Parathyroid adenoma (tissue), 2 donors: ENCODE measurements at regions not wholly inside any gene's neighbourhood (a gene's known extent, or its start where the extent isn't known, plus 50 kb on each side); places are given as distances from the start of the nearest gene placed in this dataset.
"Not testable (repeated sequence)": the region's sequence is repeated elsewhere in the genome, so short reads cannot be mapped to it uniquely, and the experiment has no call there.

Experiments used
- H2AFZ ChIP-seq: fragments of 300-600 bp; sonication (generic); one replicate; pipeline ENCODE4 v1.7.0; 2017; ENCODE audit warnings: antibody characterized with exemption, mild to moderate bottlenecking
- H3K27ac ChIP-seq: fragments of 300-600 bp; sonication (generic); one replicate; pipeline ENCODE4 v1.7.0; 2017
- H3K27me3 ChIP-seq: fragments of 300-600 bp; sonication (generic); one replicate; pipeline ENCODE4 v1.7.0; 2017; ENCODE audit warnings: low read length; ENCODE audit not compliant: control insufficient read depth, insufficient read depth
- H3K36me3 ChIP-seq: fragments of 300-600 bp; sonication (generic); one replicate; pipeline ENCODE4 v1.7.0; 2017; ENCODE audit warnings: low read length; ENCODE audit not compliant: control insufficient read depth, insufficient read depth
- H3K4me1 ChIP-seq: fragments of 300-600 bp; sonication (generic); one replicate; pipeline ENCODE4 v1.7.0; 2017; ENCODE audit warnings: control low read depth
- H3K4me2 ChIP-seq: fragments of 300-600 bp; sonication (generic); one replicate; pipeline ENCODE4 v1.7.0; 2017; ENCODE audit warnings: low read length
- H3K4me3 ChIP-seq: fragments of 300-600 bp; sonication (generic); one replicate; pipeline ENCODE4 v1.7.0; 2017; ENCODE audit warnings: low read depth, low read length
- H3K79me2 ChIP-seq: fragments of 300-600 bp; sonication (generic); one replicate; pipeline ENCODE4 v1.7.0; 2017; ENCODE audit warnings: control low read depth
- H3K9ac ChIP-seq: fragments of 300-600 bp; sonication (generic); one replicate; pipeline ENCODE4 v1.7.0; 2017; ENCODE audit warnings: mild to moderate bottlenecking
- H3K9me3 ChIP-seq: fragments of 300-600 bp; sonication (generic); one replicate; pipeline ENCODE4 v1.7.0; 2017; ENCODE audit warnings: low read length; ENCODE audit not compliant: control insufficient read depth
- TF ChIP-seq, protein P1 (sequence below): fragments of 300-600 bp; sonication (generic); IDR thresholded peaks from one replicate; pipeline ENCODE4 v1.7.0; 2017; ENCODE audit warnings: antibody characterized with exemption, mild to moderate bottlenecking
- donor health status: primary hyperparathyroidism.

DNA sequence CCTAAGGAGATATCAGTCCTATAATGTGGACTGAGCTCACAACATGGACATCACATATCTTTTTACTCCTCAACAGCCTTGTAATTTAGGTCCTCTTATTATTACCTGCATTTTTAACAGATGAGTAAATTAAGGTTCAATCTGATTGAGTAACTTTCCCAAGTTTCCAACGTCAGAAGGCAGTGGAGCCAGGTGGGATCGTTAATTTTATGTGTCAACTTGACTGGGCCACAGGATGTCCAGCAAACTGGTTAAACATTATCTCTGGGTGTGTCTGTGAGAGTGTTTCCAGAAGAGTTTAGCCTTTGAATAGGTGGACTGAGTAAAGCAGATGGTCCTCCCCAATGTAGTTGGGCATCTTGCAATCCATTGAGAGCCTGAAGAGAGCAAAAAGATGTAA is 59.0 kb upstream of the SLIT2 start:
- Histone ChIP-seq H3K9ac (no peak overlapping the region), H3K4me2 (no peak overlapping the region), H3K4me3 (no peak overlapping the region), H3K36me3 (no peaks in the 10 kb centered on the region), H3K4me1 (no peaks in the 10 kb centered on the region), H3K79me2 (no peaks in the 10 kb centered on the region), H3K27me3 (no peaks in the 10 kb centered on the region), H3K27ac (no peak overlapping the region), H3K9me3 (no peaks in the 10 kb centered on the region), H2AFZ (no peak overlapping the region)
- TF ChIP-seq, protein P1, sequence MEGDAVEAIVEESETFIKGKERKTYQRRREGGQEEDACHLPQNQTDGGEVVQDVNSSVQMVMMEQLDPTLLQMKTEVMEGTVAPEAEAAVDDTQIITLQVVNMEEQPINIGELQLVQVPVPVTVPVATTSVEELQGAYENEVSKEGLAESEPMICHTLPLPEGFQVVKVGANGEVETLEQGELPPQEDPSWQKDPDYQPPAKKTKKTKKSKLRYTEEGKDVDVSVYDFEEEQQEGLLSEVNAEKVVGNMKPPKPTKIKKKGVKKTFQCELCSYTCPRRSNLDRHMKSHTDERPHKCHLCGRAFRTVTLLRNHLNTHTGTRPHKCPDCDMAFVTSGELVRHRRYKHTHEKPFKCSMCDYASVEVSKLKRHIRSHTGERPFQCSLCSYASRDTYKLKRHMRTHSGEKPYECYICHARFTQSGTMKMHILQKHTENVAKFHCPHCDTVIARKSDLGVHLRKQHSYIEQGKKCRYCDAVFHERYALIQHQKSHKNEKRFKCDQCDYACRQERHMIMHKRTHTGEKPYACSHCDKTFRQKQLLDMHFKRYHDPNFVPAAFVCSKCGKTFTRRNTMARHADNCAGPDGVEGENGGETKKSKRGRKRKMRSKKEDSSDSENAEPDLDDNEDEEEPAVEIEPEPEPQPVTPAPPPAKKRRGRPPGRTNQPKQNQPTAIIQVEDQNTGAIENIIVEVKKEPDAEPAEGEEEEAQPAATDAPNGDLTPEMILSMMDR, result no peak

- Histone ChIP-seq H3K4me1 (no peaks in the 10 kb centered on the region), H3K27ac (no peak overlapping the region), H3K9me3 (peaks cover 5% of the 10 kb centered on the region)
These were observed 66.6 kb upstream of the SLIT2 start for GRCh38 chr4:20185103-20185502.

GRCh38 chr4:20183131-20183530 is 68.6 kb upstream of the SLIT2 start:
- not testable (repeated sequence) for H3K9ac ChIP-seq

More at GRCh38 chr4:20185103-20185502, 66.6 kb upstream of the SLIT2 start:
- no peaks in the 10 kb centered on the region for H3K79me2 ChIP-seq
- H3K27me3 ChIP-seq, result no peaks in the 10 kb centered on the region
- no peak overlapping the region for H3K9ac ChIP-seq
- TF ChIP-seq, protein P1, result no peak
- H3K36me3 ChIP-seq, result no peaks in the 10 kb centered on the region
- H2AFZ ChIP-seq, result no peak overlapping the region
- H3K4me2 ChIP-seq, result no peak overlapping the region
- H3K4me3 ChIP-seq, result no peak overlapping the region

DNA sequence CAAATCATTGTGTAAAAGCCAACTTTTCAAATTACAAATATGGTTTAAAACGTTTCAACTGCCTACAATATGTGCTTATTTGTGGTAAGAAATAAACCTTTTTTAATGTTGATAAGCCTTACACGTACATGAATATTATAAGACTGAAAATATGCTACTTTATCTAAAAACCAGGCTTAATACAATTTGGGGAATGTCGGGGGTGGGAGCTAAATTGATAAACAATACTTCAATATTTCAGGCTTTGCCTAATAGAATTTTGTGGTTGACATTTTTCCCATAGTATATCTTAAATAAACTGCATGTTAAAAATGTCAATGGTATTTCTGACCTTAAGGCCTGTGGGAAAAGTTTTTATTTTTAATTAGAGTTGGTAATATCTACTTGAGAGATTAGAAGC is 69.8 kb upstream of the SLIT2 start:
- Histone ChIP-seq H3K79me2 (no peaks in the 10 kb centered on the region), H2AFZ (no peak overlapping the region), H3K9ac (no peak overlapping the region), H3K4me3 (no peak overlapping the region), H3K9me3 (peaks cover 5% of the 10 kb centered on the region), H3K27ac (no peak overlapping the region), H3K36me3 (no peaks in the 10 kb centered on the region), H3K4me1 (no peaks in the 10 kb centered on the region), H3K4me2 (no peak overlapping the region), H3K27me3 (no peaks in the 10 kb centered on the region)
- TF ChIP-seq, protein P1, result no peak

More at GRCh38 chr4:20183131-20183530, 68.6 kb upstream of the SLIT2 start:
- not testable (repeated sequence) for H3K4me2 ChIP-seq, H3K36me3 ChIP-seq, H3K4me1 ChIP-seq, H3K27ac ChIP-seq, H3K9me3 ChIP-seq, H3K27me3 ChIP-seq, H3K4me3 ChIP-seq, H3K79me2 ChIP-seq, H2AFZ ChIP-seq

- H3K36me3 ChIP-seq, result no peaks in the 10 kb centered on the region
- peaks cover 5% of the 10 kb centered on the region for H3K9me3 ChIP-seq
- H3K27me3 ChIP-seq, result no peaks in the 10 kb centered on the region
- no peak overlapping the region for H3K4me3 ChIP-seq
- H3K27ac ChIP-seq, result no peak overlapping the region
- H3K79me2 ChIP-seq, result no peaks in the 10 kb centered on the region
- no peak overlapping the region for H2AFZ ChIP-seq
- no peak overlapping the region for H3K9ac ChIP-seq
- TF ChIP-seq, protein P1, result no peak
- H3K4me1 ChIP-seq, result no peaks in the 10 kb centered on the region
- no peak overlapping the region for H3K4me2 ChIP-seq
These were observed 71.2 kb upstream of the SLIT2 start for GRCh38 chr4:20180509-20180908.
